ENCODE measurements at regions not wholly inside any gene's neighbourhood (a gene's known extent, or its start where the extent isn't known, plus 50 kb on each side); places are given as distances from the start of the nearest gene placed in this dataset.

DNA sequence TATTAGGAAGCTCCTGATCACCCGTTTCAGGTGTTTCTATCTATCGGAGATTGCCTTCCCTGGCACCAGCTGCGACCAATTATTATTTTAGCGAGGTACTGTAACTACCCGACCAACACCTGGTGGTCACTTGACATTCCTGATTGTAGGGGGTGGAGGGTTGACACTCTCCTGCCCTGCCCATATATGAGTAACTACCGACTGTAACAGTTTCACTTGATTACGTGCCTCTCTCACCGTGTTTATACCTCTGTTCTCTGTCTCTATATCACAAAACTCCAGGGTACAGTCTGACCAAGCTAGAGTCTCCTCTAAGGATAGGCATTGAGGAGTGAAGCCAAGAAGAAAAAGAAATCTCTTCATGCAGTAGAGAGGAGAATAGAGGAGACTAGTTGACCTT lies 268.0 kb upstream of the LRATD1 start (continued):
- TF ChIP-seq ZNF671 (CRISPR knock-in tag; IDR thresholded peaks at IDR 0.05) = no peak

DNA sequence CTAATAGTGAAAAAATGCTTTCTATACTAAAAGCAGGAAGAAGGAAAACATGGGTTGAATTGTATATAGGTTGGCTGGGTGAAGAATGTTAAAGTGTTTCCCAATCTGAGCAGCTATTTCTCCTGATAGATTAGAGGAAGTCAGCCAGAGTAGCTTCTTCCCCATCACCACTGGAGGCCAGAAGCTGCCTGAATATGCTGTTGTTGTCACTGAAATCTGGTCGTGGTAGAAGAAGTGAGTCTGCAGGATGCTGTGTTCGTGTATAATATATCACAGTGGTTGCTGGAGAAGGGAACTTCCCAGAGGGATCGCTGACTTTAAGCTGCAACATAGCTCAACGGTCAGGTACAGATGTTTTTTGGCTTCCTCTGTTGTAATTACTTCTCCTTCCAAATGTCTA lies 247.5 kb upstream of the LRATD1 start:
- Mint-ChIP-seq H3K4me3 (no peak overlapping the region), H3K4me1 (no peaks in the 10 kb centered on the region), H3K9me3 (peaks cover 8% of the 10 kb centered on the region; the same call in 1 of the 2 replicates), H3K36me3 (no peaks in the 10 kb centered on the region), H3K27me3 (ENCODE audit: low read depth) (no peaks in the 10 kb centered on the region), H3K27ac (no peak overlapping the region)
- no peak; the same call in 1 of the 2 replicates for ATAC-seq
- ChIA-PET POLR2A (interaction anchor here (0.6 kb wide), 1 partner anchor 327 kb away, joined by 3 read pairs; no protein-coding TSS in a partner anchor), CTCF (interaction anchor here (1.4 kb wide), 1 partner anchor 249 kb away, joined by 3 read pairs; no protein-coding TSS in a partner anchor)
- TF ChIP-seq RORB (CRISPR knock-in tag; IDR thresholded peaks at IDR 0.05) (no peak), ZNF671 (CRISPR knock-in tag; IDR thresholded peaks at IDR 0.05) (no peak), GTF2I (CRISPR knock-in tag; conservative IDR thresholded peaks at IDR 0.05) (no peak), HMGA2 (CRISPR knock-in tag; IDR thresholded peaks at IDR 0.05) (no peak), SMAD3 (CRISPR knock-in tag; IDR thresholded peaks at IDR 0.05; ENCODE audit: borderline replicate concordance) (no peak), TEAD4 (CRISPR knock-in tag; IDR thresholded peaks at IDR 0.05) (no peak), ELF4 (CRISPR knock-in tag; IDR thresholded peaks at IDR 0.05; ENCODE audit: low read depth) (no peak), NR2C2 (CRISPR knock-in tag; IDR thresholded peaks at IDR 0.05) (no peak), FOXP1 (CRISPR knock-in tag; IDR thresholded peaks at IDR 0.05; ENCODE audit: borderline replicate concordance) (no peak)
- TF ChIP-seq, protein P1, sequence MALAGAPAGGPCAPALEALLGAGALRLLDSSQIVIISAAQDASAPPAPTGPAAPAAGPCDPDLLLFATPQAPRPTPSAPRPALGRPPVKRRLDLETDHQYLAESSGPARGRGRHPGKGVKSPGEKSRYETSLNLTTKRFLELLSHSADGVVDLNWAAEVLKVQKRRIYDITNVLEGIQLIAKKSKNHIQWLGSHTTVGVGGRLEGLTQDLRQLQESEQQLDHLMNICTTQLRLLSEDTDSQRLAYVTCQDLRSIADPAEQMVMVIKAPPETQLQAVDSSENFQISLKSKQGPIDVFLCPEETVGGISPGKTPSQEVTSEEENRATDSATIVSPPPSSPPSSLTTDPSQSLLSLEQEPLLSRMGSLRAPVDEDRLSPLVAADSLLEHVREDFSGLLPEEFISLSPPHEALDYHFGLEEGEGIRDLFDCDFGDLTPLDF (CRISPR knock-in tag; IDR thresholded peaks at IDR 0.05) = no peak
- TF ChIP-seq, protein P2, sequence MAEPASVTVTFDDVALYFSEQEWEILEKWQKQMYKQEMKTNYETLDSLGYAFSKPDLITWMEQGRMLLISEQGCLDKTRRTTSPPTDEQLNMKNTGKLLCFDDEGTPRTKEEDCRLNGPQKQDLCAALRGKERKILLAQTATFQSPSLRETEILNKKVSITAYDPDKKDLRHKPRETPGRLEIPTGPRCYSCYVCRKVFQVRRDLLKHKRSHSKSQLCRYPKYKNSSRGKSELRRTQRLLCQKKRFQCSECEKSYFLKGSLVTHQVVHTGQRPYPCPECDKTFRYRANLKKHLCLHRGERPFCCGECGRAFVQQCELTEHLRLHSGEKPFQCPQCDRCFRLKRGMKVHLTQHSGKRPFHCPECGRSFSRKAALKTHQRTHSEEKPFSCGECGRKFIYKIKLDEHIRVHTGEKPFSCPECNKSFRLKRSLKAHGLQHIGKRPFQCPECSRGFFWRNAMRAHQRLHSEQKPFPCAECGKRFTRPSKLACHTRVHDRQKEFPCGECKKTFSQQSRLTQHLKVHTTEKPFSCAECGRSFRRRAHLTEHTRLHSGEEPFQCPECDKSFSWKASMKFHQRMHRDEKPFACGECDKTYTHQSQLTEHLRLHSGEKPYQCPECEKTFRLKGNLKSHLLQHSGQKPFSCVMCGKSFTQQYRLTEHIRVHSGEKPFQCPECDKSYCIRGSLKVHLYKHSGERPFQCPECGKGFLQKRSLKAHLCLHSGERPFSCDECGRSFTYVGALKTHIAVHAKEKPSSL (CRISPR knock-in tag; conservative IDR thresholded peaks at IDR 0.05) = no peak
- TF ChIP-seq, protein P3, sequence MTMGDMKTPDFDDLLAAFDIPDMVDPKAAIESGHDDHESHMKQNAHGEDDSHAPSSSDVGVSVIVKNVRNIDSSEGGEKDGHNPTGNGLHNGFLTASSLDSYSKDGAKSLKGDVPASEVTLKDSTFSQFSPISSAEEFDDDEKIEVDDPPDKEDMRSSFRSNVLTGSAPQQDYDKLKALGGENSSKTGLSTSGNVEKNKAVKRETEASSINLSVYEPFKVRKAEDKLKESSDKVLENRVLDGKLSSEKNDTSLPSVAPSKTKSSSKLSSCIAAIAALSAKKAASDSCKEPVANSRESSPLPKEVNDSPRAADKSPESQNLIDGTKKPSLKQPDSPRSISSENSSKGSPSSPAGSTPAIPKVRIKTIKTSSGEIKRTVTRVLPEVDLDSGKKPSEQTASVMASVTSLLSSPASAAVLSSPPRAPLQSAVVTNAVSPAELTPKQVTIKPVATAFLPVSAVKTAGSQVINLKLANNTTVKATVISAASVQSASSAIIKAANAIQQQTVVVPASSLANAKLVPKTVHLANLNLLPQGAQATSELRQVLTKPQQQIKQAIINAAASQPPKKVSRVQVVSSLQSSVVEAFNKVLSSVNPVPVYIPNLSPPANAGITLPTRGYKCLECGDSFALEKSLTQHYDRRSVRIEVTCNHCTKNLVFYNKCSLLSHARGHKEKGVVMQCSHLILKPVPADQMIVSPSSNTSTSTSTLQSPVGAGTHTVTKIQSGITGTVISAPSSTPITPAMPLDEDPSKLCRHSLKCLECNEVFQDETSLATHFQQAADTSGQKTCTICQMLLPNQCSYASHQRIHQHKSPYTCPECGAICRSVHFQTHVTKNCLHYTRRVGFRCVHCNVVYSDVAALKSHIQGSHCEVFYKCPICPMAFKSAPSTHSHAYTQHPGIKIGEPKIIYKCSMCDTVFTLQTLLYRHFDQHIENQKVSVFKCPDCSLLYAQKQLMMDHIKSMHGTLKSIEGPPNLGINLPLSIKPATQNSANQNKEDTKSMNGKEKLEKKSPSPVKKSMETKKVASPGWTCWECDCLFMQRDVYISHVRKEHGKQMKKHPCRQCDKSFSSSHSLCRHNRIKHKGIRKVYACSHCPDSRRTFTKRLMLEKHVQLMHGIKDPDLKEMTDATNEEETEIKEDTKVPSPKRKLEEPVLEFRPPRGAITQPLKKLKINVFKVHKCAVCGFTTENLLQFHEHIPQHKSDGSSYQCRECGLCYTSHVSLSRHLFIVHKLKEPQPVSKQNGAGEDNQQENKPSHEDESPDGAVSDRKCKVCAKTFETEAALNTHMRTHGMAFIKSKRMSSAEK (CRISPR knock-in tag; IDR thresholded peaks at IDR 0.05; ENCODE audit: borderline replicate concordance) = no peak
- TF ChIP-seq, protein P4, sequence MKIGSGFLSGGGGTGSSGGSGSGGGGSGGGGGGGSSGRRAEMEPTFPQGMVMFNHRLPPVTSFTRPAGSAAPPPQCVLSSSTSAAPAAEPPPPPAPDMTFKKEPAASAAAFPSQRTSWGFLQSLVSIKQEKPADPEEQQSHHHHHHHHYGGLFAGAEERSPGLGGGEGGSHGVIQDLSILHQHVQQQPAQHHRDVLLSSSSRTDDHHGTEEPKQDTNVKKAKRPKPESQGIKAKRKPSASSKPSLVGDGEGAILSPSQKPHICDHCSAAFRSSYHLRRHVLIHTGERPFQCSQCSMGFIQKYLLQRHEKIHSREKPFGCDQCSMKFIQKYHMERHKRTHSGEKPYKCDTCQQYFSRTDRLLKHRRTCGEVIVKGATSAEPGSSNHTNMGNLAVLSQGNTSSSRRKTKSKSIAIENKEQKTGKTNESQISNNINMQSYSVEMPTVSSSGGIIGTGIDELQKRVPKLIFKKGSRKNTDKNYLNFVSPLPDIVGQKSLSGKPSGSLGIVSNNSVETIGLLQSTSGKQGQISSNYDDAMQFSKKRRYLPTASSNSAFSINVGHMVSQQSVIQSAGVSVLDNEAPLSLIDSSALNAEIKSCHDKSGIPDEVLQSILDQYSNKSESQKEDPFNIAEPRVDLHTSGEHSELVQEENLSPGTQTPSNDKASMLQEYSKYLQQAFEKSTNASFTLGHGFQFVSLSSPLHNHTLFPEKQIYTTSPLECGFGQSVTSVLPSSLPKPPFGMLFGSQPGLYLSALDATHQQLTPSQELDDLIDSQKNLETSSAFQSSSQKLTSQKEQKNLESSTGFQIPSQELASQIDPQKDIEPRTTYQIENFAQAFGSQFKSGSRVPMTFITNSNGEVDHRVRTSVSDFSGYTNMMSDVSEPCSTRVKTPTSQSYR (CRISPR knock-in tag; IDR thresholded peaks at IDR 0.05) = no peak
- TF ChIP-seq, protein P5, sequence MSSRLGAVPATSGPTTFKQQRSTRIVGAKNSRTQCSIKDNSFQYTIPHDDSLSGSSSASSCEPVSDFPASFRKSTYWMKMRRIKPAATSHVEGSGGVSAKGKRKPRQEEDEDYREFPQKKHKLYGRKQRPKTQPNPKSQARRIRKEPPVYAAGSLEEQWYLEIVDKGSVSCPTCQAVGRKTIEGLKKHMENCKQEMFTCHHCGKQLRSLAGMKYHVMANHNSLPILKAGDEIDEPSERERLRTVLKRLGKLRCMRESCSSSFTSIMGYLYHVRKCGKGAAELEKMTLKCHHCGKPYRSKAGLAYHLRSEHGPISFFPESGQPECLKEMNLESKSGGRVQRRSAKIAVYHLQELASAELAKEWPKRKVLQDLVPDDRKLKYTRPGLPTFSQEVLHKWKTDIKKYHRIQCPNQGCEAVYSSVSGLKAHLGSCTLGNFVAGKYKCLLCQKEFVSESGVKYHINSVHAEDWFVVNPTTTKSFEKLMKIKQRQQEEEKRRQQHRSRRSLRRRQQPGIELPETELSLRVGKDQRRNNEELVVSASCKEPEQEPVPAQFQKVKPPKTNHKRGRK (CRISPR knock-in tag; IDR thresholded peaks at IDR 0.05; ENCODE audit: borderline replicate concordance) = no peak
- DNase-seq (ENCODE audit: low spot score) = no peak

Measured in WTC11 (cell line).